SK-N-SH (cell line): ENCODE measurements at regions not wholly inside any gene's neighbourhood (a gene's known extent, or its start where the extent isn't known, plus 50 kb on each side); places are given as distances from the start of the nearest gene placed in this dataset.

Experiments used
- CTCF ChIA-PET: fragments of 300-600, 350-600 bp; formaldehyde crosslinking; extraction: SDS; loops from one replicate; lab custom pipeline; 2021; lab: Yijun Ruan, JAX
- POLR2A ChIA-PET: fragments of 350-600 bp; sonication (Branson Sonifier 250); formaldehyde crosslinking; extraction: SDS; loops from one replicate; lab custom pipeline; 2020; ENCODE audit warnings: antibody characterized with exemption, inconsistent platforms; lab: Yijun Ruan, JAX
- DNase-seq: peaks from one replicate; pipeline ENCODE4 v3.0.0; 2012
- H2AFZ ChIP-seq: fragments of 200-600 bp; sonication (generic); 2 replicates; pipeline ENCODE4 v1.8.1; 2016; ENCODE audit warnings: antibody characterized with exemption, mild to moderate bottlenecking, low read depth
- H3F3A ChIP-seq: fragments of 200-600 bp; sonication (generic); replicated peaks from 2 replicates; pipeline ENCODE3; 2016; ENCODE audit warnings: antibody characterized with exemption, mild to moderate bottlenecking; ENCODE audit not compliant: insufficient read depth
- H3K27ac ChIP-seq, 2 experiments: fragments of 200-500 bp in 1 of 2; fragments of 200-600 bp in 1 of 2; sonication (Bioruptor generic) in 1 of 2; sonication (generic), shearing (Covaris generic) in 1 of 2; 2 replicates each; pipeline versions ENCODE4 v1.5.1 to v1.6.1; 2014 to 2016; ENCODE audit warnings: low read depth in 2 of 2, inconsistent platforms in 1 of 2, low read length in 1 of 2, mild to moderate bottlenecking in 1 of 2, mixed read lengths in 1 of 2
- H3K27me3 ChIP-seq: fragments of 200-600 bp; sonication (generic), shearing (Covaris generic); 2 replicates; pipeline ENCODE4 v1.6.1; 2016; ENCODE audit warnings: mixed run types; ENCODE audit not compliant: insufficient read depth
- H3K36me3 ChIP-seq, 2 experiments: fragments of 200-500 bp in 1 of 2; fragments of 200-600 bp in 1 of 2; sonication (Bioruptor generic) in 1 of 2; sonication (generic) in 1 of 2; replicated peaks in 1 of 2; 2 replicates each; pipeline versions ENCODE3 to v1.5.1; 2014 to 2016; ENCODE audit warnings: low read length in 1 of 2, mild to moderate bottlenecking in 1 of 2; ENCODE audit not compliant: insufficient read depth in 2 of 2, control insufficient read depth in 1 of 2
- H3K4me1 ChIP-seq, 2 experiments: fragments of 200-500 bp in 1 of 2; fragments of 200-600 bp in 1 of 2; sonication (Bioruptor generic) in 1 of 2; sonication (generic), shearing (Covaris generic) in 1 of 2; 2 replicates each; pipeline versions ENCODE4 v1.5.1 to v1.6.1; 2014 to 2016; ENCODE audit warnings: low read depth in 1 of 2, low read length in 1 of 2, mixed run types in 1 of 2; ENCODE audit not compliant: insufficient read depth in 2 of 2, control insufficient read depth in 1 of 2
- H3K4me2 ChIP-seq: fragments of 200-600 bp; sonication (generic), shearing (Covaris generic); 2 replicates; pipeline ENCODE4 v1.6.1; 2017; ENCODE audit warnings: mixed run types
- H3K4me3 ChIP-seq, 2 experiments: fragments of 200-500 bp in 1 of 2; fragments of 200-600 bp in 1 of 2; sonication (Bioruptor generic) in 1 of 2; sonication (generic), shearing (Covaris generic) in 1 of 2; 2 replicates each; pipeline versions ENCODE4 v1.5.1 to v1.8.1; 2014 to 2016; ENCODE audit warnings: low read depth in 2 of 2, inconsistent platforms in 1 of 2, low read length in 1 of 2, mild to moderate bottlenecking in 1 of 2, mixed read lengths in 1 of 2, moderate library complexity in 1 of 2
- H3K79me2 ChIP-seq: fragments of 200-600 bp; sonication (generic); 2 replicates; pipeline ENCODE4 v1.8.1; 2017; ENCODE audit warnings: mild to moderate bottlenecking; ENCODE audit not compliant: insufficient read depth
- H3K9ac ChIP-seq: fragments of 200-600 bp; sonication (generic); 2 replicates; pipeline ENCODE4 v1.6.1; 2017; ENCODE audit warnings: mixed run types
- H3K9me2 ChIP-seq: fragments of 200-600 bp; sonication (generic); 2 replicates; pipeline ENCODE4 v1.6.1; 2017; ENCODE audit warnings: mixed run types
- H3K9me3 ChIP-seq: fragments of 200-600 bp; sonication (generic); 2 replicates; pipeline ENCODE4 v1.6.1; 2017; ENCODE audit warnings: mixed run types, mild to moderate bottlenecking, moderate library complexity
- H4K20me1 ChIP-seq: fragments of 200-600 bp; sonication (generic); 2 replicates; pipeline ENCODE4 v1.6.1; 2017; ENCODE audit warnings: mild to moderate bottlenecking, mixed run types; ENCODE audit not compliant: insufficient read depth
- CHD2 ChIP-seq: fragments of 150-350 bp; IDR thresholded peaks from 2 replicates; pipeline ENCODE4 v1.6.1; 2018; ENCODE audit warnings: low read length; ENCODE audit not compliant: partially characterized antibody
- ELF1 ChIP-seq: IDR thresholded peaks from 2 replicates; pipeline ENCODE4 v1.4.0; 2012
- GABPA ChIP-seq: IDR thresholded peaks from 2 replicates; pipeline ENCODE4 v1.4.0; 2012; ENCODE audit warnings: low read depth, mild to moderate bottlenecking
- POLR2AphosphoS5 ChIP-seq: IDR thresholded peaks from 2 replicates; pipeline ENCODE4 v1.6.1; 2012; ENCODE audit warnings: low read depth, low read length
- RAD21 ChIP-seq: IDR thresholded peaks from 2 replicates; pipeline ENCODE4 v1.6.1; 2012; ENCODE audit warnings: mild to moderate bottlenecking, low read length
- SIN3A ChIP-seq: IDR thresholded peaks from 2 replicates; pipeline ENCODE4 v1.6.1; 2012; ENCODE audit warnings: low read depth, mild to moderate bottlenecking, low read length, moderate library complexity, borderline replicate concordance
- TAF1 ChIP-seq: IDR thresholded peaks from 2 replicates; pipeline ENCODE4 v1.6.1; 2012; ENCODE audit warnings: low read depth, mild to moderate bottlenecking, low read length, moderate library complexity, borderline replicate concordance
- WGBS: methylation state at CpG from one replicate; pipeline ENCODE4 v1.1.6; 2017; ENCODE audit warnings: low lambda C conversion rate; 5-methylcytosine and 5-hydroxymethylcytosine counted together
- TF ChIP-seq, protein P1 (sequence below): IDR thresholded peaks from 2 replicates; pipeline ENCODE4 v1.4.0; 2012; ENCODE audit warnings: low read depth, borderline replicate concordance
- TF ChIP-seq, protein P2 (sequence below): fragments of 150-350 bp; IDR thresholded peaks from 2 replicates; pipeline ENCODE4 v1.6.1; 2017; ENCODE audit warnings: antibody characterized with exemption, low read length, low read depth, borderline replicate concordance
- TF ChIP-seq, protein P3 (sequence below): IDR thresholded peaks from 2 replicates; pipeline ENCODE4; 2012
- TF ChIP-seq, protein P4 (sequence below): fragments of 150-350 bp; IDR thresholded peaks from 2 replicates; pipeline ENCODE4 v1.6.1; 2016; ENCODE audit warnings: mild to moderate bottlenecking, low read depth, low read length
- TF ChIP-seq, protein P5 (sequence below): IDR thresholded peaks from 2 replicates; pipeline ENCODE4 v1.4.0; 2012; ENCODE audit warnings: low read depth, borderline replicate concordance

DNA sequence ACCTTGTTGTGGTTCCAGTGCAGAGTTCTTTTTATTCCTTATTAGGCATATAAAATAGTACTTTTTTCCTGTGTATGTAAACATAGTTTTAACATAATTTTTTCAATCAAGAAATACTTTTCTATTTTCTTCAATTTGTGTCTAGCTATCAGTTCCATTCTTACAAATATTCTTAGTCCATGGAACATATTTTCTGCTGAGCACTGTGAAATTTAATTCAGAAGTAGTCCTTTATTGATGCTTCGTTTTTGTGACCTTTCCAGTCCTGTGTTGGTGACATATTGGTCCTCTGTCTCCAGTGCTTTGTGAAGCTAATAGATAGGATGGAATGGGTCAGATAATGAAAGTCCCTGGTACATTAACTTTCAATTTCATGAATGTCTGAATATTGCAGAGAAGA lies 325.1 kb downstream of the SAMD5 start:
- no peak for DNase-seq
- H3F3A ChIP-seq: no peaks in the 10 kb centered on the region
- H3K27me3 ChIP-seq: no peaks in the 10 kb centered on the region; the same call in 1 of the 2 replicates
- H3K27ac ChIP-seq: no peak overlapping the region
- H3K9ac ChIP-seq: no peak overlapping the region
- POLR2A ChIA-PET: no interaction called here
- WGBS: 0% methylated on average over 1 of the region's 1 CpG
- CTCF ChIA-PET: no interaction called here
- H3K9me3 ChIP-seq: no peaks in the 10 kb centered on the region
- H3K4me3 ChIP-seq: no peak overlapping the region
- no peak for TF ChIP-seq ELF1
- TF ChIP-seq, protein P1, sequence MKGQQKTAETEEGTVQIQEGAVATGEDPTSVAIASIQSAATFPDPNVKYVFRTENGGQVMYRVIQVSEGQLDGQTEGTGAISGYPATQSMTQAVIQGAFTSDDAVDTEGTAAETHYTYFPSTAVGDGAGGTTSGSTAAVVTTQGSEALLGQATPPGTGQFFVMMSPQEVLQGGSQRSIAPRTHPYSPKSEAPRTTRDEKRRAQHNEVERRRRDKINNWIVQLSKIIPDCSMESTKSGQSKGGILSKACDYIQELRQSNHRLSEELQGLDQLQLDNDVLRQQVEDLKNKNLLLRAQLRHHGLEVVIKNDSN: no peak
- TF ChIP-seq CHD2: no peak
- TF ChIP-seq SIN3A: no peak
- TF ChIP-seq, protein P2, sequence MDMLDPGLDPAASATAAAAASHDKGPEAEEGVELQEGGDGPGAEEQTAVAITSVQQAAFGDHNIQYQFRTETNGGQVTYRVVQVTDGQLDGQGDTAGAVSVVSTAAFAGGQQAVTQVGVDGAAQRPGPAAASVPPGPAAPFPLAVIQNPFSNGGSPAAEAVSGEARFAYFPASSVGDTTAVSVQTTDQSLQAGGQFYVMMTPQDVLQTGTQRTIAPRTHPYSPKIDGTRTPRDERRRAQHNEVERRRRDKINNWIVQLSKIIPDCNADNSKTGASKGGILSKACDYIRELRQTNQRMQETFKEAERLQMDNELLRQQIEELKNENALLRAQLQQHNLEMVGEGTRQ: no peak
- TF ChIP-seq, protein P3, sequence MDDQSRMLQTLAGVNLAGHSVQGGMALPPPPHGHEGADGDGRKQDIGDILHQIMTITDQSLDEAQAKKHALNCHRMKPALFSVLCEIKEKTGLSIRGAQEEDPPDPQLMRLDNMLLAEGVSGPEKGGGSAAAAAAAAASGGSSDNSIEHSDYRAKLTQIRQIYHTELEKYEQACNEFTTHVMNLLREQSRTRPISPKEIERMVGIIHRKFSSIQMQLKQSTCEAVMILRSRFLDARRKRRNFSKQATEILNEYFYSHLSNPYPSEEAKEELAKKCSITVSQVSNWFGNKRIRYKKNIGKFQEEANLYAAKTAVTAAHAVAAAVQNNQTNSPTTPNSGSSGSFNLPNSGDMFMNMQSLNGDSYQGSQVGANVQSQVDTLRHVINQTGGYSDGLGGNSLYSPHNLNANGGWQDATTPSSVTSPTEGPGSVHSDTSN: no peak
- TF ChIP-seq TAF1: no peak
- TF ChIP-seq RAD21: no peak
- TF ChIP-seq, protein P4, sequence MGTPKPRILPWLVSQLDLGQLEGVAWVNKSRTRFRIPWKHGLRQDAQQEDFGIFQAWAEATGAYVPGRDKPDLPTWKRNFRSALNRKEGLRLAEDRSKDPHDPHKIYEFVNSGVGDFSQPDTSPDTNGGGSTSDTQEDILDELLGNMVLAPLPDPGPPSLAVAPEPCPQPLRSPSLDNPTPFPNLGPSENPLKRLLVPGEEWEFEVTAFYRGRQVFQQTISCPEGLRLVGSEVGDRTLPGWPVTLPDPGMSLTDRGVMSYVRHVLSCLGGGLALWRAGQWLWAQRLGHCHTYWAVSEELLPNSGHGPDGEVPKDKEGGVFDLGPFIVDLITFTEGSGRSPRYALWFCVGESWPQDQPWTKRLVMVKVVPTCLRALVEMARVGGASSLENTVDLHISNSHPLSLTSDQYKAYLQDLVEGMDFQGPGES: no peak
- TF ChIP-seq GABPA: no peak
- TF ChIP-seq, protein P5, sequence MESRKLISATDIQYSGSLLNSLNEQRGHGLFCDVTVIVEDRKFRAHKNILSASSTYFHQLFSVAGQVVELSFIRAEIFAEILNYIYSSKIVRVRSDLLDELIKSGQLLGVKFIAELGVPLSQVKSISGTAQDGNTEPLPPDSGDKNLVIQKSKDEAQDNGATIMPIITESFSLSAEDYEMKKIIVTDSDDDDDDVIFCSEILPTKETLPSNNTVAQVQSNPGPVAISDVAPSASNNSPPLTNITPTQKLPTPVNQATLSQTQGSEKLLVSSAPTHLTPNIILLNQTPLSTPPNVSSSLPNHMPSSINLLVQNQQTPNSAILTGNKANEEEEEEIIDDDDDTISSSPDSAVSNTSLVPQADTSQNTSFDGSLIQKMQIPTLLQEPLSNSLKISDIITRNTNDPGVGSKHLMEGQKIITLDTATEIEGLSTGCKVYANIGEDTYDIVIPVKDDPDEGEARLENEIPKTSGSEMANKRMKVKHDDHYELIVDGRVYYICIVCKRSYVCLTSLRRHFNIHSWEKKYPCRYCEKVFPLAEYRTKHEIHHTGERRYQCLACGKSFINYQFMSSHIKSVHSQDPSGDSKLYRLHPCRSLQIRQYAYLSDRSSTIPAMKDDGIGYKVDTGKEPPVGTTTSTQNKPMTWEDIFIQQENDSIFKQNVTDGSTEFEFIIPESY: no peak
- TF ChIP-seq POLR2AphosphoS5: no peak
- TF ChIP-seq, all 33 proteins: peak for 0
- Histone ChIP-seq H3K36me3 (no peaks in the 10 kb centered on the region), H3K4me1 (no peaks in the 10 kb centered on the region), H3K9me2 (no peaks in the 10 kb centered on the region), H3K79me2 (no peaks in the 10 kb centered on the region), H4K20me1 (no peaks in the 10 kb centered on the region), H3K4me2 (no peak overlapping the region), H2AFZ (no peak overlapping the region)
